Hematopoietic multipotent progenitor cell (in vitro differentiated cells): ENCODE measurements at regions not wholly inside any gene's neighbourhood (a gene's known extent, or its start where the extent isn't known, plus 50 kb on each side); places are given as distances from the start of the nearest gene placed in this dataset.
"Not testable (repeated sequence)": the region's sequence is repeated elsewhere in the genome, so short reads cannot be mapped to it uniquely, and the experiment has no call there.

Experiments
- DNase-seq, 3 donors: peaks; one replicate each; pipeline ENCODE4 v3.0.0-alpha.2; 2011 to 2015; ENCODE audit warnings: low read depth in 2 of 3, low spot score in 2 of 3

DNA sequence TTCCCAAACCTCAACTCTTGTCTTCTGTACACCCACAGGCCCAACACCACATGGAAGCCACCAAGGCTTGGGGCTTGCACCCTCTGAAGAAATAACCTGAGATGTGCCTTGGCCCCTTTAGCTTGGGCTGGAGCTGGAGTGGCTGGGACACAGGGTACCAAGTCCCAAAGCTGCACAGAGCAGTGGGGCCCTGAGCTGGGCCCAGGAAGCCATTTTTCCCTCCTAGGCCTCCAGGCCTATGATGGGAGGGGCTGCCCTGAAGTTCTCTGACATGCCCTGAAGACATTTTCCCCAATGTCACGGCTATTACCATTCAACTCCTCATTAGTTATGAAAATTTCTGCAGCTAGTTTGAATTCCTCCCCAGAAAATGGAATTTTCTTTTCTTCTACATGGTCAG, 163.2 kb upstream of the ARID1B start:
- DNase-seq: no peak

DNA sequence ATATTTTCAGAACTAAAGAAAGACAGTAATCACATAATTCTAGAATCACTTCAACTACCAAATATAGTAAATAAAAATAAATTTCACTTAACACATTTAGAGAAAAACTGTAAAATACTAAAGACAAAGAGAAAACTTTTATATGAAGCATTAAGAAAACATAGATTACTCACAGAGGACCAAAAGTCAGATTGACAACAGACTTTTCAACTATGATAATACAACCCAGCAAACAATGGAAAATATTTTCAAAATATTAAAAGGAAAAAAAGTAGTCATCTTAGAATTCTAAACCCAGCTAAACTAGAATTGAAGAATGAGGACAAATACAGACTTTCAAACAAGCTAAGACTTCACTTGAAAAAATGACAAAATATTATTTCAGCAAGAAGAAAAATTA, 164.8 kb upstream of the ARID1B start:
- peak in 1 of 3 donors; percentile 21 for DNase-seq

DNA sequence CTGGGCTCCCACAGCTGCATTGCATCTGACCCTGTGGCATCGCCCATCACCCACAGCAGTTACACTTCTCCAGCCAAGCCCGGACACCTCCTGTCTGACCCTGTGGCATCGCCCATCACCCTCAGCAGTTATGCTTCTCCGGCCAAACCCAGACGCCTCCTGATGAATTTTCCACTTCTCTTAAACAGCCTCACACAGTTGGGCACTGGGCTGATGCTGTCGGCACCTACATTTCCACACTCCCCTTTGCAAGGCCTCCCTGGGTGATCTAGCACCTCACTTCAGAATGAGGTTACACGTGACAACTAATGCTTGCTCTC, 175.2 kb upstream of the ARID1B start:
- no peak for DNase-seq

DNA sequence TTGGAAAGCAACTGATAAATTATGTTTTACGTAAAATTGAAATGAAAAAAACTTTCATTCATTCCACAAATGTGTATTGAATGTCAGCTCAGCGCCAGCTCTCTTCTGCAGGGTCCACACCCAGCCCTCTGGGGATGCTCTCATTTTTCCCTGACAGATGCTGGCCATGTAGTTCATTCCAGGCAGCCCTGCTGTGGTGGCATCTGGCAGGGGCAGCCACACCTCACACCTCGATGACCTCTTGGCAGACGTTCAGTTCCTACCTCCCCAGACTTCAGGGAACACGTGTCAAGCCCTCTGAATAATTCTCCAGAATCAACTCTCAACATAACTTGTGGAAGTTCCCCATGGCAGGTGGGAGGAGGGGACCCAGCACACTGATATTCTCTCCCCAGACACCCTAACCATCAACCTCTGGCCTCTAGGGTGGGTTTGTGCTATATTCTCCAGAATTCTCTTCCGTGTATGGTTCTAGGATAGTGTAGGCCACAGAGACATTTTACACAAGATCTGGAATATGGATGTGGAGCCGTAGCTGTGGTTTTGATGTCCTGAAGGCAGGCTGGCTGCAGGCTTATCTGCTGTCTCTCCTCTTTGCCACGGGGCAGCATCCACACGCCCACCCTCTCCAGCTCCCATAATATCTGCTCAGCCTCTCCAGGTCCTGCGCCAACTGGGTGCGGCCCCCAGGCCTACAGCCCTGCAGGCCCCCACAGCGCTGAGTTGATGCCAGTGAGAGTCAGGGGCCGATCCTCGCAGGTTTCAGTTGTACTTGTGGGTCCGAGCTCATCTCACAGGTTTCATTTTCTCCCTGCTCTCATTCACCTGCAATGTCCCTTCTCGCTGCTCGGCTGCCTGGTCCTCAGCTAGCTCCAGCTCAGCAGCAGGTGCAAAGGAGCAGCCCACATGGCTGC, 175.8 kb upstream of the ARID1B start:
- no peak for DNase-seq

DNA sequence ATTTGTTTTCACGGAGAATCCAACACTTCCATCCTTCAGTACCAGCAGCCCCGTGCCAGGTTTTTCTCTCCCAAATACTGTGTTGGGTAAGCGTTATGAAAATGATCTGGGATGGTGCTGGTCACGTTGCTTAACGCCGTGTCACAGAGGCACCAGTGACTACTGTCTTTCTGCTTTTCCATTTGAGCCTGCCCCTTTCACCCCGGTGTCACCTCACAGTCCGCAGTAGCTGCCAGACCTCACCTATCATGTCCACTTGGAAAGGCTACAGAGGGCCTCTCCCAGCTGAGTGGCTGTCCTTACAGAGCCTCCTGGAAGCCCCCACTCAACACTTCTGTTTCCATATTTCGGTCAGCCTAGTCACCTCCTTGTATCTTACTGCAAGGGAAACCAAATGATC, 176.5 kb upstream of the ARID1B start:
- DNase-seq: no peak

DNA sequence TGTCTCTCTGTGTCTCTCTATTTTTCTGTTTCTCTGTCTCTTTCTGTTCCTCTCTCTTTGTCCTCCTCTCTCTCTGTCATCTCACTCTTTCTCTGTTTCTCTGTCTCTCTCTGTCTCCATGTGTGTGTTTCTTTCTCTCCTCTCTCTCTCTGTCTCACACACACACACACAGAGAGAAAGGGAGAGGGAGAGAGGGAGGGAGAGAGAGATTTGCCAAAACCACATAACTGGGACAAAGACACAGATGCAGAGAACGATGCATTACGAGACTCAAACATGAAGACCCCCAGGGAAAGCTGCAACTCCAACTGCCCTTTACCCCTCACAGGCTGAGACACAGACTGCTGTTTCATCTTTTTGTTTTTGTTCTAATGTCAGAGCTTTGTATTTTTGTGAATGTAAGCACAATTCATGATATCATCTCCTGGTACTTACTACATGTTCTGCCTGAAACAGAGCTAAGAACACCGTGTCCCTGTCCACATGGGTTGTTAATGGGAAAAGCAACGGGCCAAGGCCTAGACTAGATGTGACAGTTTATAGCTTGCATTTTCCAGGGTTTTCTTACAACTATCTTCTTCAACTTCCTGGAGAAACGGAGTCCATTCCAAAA, 177.1 kb upstream of the ARID1B start:
- DNase-seq: no peak

DNA sequence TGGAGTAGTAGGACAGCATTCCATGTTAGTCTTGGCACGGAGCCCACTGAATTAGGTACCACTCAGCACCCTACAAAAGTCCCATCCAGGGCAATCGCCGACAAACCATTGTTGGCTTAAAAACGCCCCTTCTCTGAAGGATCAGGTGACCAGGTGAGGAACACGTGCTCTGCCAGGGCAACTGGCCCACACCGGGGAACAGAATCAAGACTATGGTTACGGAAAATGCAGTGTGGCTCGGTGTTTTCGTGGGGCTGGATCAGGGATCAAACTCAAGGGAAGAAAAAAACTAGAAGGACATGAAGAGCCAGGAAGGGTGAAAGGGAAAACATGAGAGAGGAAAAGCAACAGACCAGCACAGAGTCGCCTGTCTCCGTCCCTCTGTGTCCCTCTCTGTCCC, 177.8 kb upstream of the ARID1B start:
- DNase-seq: no peak

DNA sequence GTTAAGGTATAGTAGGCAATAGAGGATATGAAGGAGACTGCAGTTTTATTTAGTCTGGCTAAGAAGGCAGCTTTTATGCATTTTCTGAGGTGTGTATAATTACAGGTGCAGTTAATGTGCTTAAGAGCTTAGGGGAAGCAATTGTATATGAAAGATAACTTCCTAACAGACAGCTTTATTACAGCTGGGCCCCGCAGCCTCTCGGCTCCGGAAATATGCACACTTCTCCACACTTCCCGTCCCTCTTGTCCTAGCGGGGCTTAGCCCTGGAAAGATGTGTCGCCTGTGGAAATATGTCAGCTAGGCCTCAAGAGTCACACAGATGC, 178.4 kb upstream of the ARID1B start:
- peak in 2 of 3 donors; percentile 19 to 64 for DNase-seq

DNA sequence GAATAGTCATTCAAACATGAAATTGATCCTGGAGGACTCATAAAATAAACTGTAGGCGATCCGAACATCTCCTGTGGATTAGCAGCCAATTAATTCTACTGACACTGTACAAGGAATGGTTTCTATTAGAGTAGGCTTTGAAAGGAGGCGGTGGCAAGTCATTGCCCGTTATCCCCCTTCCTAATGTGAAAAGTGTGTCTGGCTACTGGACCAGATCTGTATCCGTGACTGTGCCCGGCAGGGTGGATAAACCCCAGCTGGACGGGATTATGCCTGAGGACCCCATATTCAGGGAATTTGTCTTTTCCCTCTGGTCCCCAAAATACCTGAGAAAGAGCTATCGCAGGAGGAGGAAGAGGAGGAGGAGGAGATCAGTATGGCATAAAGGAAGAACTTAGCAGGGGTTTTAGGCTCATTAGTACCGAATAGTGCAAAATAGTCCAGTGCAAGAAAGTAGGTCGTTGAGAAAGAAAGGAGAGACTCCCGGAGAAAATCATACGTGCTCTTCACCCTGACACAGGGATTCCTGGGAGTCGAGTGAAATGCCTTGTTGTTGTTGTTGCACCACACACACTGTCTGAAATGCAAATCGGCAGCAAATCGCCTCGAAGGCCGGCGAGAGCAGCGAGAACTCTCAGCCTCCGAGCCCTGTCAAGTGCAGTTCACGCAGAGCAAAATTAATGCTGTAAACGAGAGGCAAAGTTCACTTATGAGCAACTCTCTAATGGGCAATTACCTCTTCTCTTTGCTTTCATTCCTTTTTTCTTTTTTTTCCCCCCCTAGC, 178.9 kb upstream of the ARID1B start:
- no peak for DNase-seq

DNA sequence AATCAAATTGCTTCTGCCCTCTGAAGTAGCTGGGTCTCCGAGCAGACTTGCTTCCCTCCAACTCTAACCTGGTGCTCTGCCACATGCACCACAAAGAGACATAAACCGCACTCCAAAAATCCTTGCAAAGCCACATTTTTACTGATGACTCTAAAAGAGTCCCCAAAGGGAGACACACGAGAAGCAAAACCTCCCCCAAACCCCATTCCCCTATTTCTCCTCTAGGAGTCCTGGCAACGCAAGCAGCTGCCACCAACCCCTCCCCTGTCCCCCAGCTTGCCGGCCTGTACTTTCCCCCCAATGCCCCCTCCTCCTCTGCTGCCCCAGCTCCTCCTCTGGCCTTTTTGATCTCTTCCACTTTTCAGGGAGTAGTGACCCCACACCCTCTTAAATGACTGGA, 180.1 kb upstream of the ARID1B start:
- DNase-seq: no peak

DNA sequence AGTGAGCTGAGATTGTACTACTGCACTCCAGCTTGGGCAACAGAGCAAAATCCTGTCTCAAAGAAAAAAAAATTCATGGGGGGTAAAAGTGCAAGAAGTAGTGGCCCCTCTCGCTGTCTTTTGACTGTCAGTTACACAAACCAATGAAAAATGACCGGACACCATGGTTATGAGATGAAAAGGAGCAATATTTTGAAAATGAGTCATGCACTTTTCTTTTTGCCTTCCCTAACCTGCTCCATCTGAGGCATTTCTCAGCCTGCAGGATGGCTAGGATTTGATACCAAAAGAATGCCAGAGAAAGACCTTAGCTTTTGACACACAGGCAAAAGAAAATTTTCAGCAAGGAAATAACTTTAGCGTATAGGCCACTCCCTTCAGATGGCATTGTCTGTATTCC, 181.7 kb upstream of the ARID1B start:
- DNase-seq: no peak

DNA sequence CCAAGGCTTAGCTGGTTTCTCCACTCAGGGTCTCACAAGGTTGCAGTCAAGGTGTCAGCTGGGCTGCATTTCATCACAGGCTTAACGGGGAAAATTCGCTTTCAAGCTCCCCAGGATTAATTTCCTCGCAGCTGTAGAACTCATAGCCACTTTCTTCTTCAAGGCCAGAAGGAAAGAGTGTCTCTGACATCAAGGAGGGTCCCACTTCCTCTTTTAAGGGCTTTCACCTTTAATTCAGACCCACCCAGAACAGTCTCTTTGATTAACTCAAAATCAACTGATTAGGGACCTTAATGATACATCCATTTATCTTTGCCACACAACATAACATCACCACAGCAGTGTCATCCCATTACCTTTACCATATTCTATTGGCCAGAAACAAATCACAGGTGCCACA, 183.3 kb upstream of the ARID1B start:
- DNase-seq: no peak

DNA sequence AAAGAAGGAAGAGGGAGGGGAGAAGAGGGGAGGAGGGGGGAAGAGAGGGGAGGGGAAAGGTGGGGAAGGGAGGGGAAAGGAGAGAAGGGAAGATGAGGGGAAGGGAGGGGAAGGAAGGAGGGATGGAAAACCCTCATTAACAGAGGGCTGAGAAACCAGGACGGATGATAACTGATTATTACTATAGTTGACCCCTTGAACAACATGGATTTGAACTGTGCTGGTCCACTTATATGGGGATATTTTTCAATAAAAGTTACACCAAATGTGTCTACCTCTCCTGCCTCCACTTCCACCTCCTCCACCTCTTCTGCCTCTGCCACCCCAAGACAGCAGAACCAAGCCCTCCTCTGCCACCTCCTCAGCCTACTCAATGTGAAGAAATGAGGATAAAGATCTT, 184.1 kb upstream of the ARID1B start:
- no peak for DNase-seq

DNA sequence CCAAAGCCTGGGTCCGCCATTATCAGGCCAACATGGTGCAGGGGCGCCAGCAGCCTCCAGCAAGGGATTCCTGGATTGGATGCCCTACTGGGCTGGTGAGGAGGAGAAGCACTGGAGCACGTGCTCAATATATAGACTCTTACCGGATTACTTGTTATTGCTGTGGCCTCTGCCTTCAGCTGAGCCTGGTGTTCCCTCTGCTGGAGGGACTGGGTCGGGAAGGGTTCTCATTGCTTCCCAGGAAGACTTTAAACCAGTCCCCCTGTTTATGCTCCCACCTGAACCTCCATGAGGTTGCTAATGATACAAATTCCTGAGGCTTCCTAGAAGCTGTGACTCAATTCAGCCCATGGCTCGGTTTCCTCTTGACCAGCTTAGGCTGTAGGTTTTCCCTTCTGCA, 186.7 kb upstream of the ARID1B start:
- no peak for DNase-seq

DNA sequence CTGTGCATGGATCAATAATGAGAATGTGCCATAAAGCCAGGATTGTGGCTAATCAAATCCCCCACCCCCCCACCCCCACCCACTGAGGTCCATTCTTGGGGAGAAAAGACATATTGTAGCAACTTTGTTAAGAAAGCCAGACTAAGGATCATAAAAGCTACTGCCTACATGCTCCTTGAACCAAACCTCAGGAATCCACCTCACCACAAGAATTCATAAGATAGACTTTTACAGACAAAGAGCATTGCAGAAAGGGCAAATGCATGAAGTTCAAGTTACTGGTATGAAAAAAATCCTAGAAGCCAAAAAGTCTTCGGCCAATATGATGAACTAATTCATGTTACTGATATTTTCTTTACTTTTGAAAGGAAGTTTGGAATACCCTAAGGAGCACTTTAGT, 187.9 kb upstream of the ARID1B start:
- DNase-seq: no peak

DNA sequence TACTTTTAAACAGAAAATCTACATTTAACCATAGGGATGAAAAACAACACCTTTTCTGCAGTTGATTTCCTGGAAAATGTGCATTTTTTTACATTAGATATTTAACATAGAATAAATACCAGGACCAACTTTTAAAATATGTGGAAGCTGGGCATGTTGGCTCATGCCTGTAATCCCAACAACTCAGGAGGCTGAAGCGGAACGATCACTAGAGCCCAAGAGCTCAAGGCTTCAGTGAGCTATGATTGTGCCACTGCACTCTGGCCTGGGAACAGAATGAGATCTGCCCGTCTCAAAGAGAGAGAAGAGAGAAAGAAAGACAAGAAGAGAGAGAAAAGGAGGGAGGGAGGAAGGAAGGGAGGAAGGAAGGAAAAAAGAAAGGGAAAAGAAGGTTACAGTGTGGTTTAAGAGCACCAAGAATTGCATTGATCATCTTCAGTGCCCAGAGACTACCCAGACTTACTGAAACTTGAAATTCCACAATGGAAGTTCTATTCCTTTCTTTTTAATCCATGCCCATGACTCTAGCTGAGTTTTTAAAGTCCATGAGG, 189.4 kb upstream of the ARID1B start:
- DNase-seq: no peak

DNA sequence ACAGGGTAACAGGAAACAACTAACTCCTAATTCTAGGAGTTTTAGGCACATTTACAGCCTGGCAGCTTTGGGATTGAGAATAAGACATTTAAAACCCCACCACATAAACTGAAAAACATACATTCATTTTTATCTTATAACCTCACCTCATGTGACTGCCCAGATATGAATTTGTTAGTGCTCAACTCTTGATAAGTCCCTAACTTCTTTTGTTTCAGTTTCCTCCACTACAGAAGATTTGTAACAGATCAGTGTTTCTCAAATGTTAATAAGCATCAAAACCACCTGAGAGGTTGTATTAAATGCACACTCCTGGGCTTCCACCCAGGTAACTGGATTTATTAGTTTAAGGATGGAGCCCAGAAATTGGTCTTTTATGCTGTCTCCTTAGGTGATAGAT, 190.1 kb upstream of the ARID1B start:
- no peak for DNase-seq

DNA sequence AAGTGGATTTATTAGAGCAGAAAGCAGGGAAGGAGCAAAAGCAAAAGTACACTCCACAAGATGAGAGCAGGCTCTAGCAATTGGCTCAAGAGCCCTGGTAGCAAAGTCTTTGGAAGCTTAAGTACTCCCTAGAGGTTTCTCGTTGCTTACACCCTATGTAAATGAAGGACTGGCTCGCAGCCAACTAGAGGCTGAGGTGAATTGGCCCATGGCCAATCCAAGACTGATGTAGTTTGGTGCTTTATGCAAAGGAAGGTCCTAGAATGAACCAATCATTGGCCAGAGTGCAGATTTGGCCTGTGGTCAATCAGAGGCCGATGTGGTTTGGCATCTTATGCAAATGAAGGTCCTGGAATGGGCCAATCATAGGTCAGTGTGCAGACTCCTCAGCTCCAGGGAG, 191.3 kb upstream of the ARID1B start:
- no peak for DNase-seq

DNA sequence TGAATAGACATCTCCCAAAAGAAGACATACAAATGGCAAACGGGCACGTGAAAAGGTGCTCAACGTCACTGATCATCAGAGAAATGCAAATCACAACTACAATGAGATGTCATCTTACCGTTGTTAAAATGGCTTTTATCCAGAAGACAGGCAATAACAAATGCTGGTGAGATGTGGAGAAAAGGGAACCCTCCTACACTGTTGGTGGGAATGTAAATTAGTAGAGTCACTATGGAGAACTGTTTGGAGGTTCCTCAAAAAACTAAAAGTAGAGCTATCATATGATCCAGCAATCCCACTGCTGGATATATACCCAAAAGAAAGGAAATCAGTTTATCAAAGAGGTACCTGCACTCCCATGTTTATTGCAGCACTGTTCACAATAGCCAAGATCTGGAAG, 193.1 kb upstream of the ARID1B start:
- DNase-seq: not testable (repeated sequence)

DNA sequence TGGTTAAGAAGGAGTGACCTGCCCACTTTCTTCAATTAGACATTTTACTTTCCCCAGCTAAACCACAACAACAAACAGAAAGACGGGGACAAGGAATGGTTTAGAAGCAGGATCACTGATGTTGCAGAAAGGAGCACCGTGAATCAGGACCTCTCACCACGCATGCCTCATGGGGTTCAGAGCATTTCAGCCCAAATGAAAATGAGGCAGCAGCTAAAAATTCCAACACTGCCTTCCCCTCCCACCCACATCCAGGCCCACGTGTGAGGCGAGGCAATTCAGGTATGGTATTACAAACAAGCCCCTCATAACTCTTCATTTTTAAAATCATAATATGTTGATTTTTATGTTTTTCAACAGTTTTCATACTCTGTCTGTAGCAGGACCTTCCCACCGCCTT, 194.1 kb upstream of the ARID1B start:
- DNase-seq: no peak

DNA sequence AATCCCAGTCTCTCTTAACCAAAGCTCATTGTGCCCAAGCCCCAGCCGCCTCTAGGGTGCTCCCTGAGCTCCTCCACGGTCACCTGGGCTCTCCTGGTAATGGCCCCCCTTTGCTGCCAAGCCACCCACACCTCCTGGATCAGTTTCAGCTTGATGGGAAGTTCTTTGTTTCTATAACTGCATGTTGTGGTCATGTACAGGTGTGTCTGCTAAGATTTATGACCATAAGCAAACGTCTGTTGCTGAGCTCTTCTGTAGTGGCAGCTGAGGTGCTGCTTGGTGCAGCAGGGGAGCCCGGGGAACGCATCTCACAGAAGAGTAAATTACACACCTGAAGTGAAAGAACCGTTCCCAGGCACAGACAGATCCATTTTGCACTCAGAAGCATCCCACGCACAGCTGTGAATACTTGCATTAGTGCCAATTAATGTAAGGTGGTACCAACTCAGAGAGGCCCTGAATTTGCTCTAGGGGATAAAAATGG, 194.6 kb upstream of the ARID1B start:
- no peak for DNase-seq
